ENCODE measurements at regions not wholly inside any gene's neighbourhood (a gene's known extent, or its start where the extent isn't known, plus 50 kb on each side); places are given as distances from the start of the nearest gene placed in this dataset.
A peak's percentile ranks its signal among the peaks of the same experiment; 100 is the strongest.
"Not testable (repeated sequence)": the region's sequence is repeated elsewhere in the genome, so short reads cannot be mapped to it uniquely, and the experiment has no call there.

- DNase-seq (ENCODE audit: low read depth), result no peak
These were observed 405.5 kb upstream of the ADAMTS5 start for GRCh38 chr21:27372381-27372780.

GRCh38 chr21:27371975-27372331 is 405.1 kb upstream of the ADAMTS5 start:
- DNase-seq (ENCODE audit: low read depth), result no peak

- DNase-seq (ENCODE audit: low read depth), result no peak
These were observed 404.5 kb upstream of the ADAMTS5 start for GRCh38 chr21:27371115-27371974.

GRCh38 chr21:27369978-27370571 is 403.2 kb upstream of the ADAMTS5 start:
- DNase-seq (ENCODE audit: low read depth), result no peak

GRCh38 chr21:27369234-27369633 is 402.3 kb upstream of the ADAMTS5 start:
- no peak for DNase-seq (ENCODE audit: low read depth)

GRCh38 chr21:27366646-27367235 is 399.9 kb upstream of the ADAMTS5 start:
- no peak for DNase-seq (ENCODE audit: low read depth)

GRCh38 chr21:27366036-27366435 is 399.1 kb upstream of the ADAMTS5 start:
- no peak for DNase-seq (ENCODE audit: low read depth)

GRCh38 chr21:27365394-27365793 is 398.5 kb upstream of the ADAMTS5 start:
- no peak for DNase-seq (ENCODE audit: low read depth)

GRCh38 chr21:27363719-27364477 is 397.0 kb upstream of the ADAMTS5 start:
- no peak for DNase-seq (ENCODE audit: low read depth)

- DNase-seq (ENCODE audit: low read depth), result no peak
These were observed 395.4 kb upstream of the ADAMTS5 start for GRCh38 chr21:27362249-27362648.

- no peak for DNase-seq (ENCODE audit: low read depth)
These were observed 392.3 kb upstream of the ADAMTS5 start for GRCh38 chr21:27359141-27359540.

GRCh38 chr21:27352885-27353284 is 386.0 kb upstream of the ADAMTS5 start:
- DNase-seq (ENCODE audit: low read depth), result no peak

GRCh38 chr21:27346041-27346448 is 379.2 kb upstream of the ADAMTS5 start:
- peak; percentile 22 for DNase-seq (ENCODE audit: low read depth)

GRCh38 chr21:27339902-27340301 is 373.0 kb upstream of the ADAMTS5 start:
- DNase-seq (ENCODE audit: low read depth), result peak; percentile 25

- not testable (repeated sequence) for DNase-seq (ENCODE audit: low read depth)
These were observed 371.1 kb upstream of the ADAMTS5 start for GRCh38 chr21:27338007-27338406.

GRCh38 chr21:27333096-27333495 is 366.2 kb upstream of the ADAMTS5 start:
- no peak for DNase-seq (ENCODE audit: low read depth)

- no peak for DNase-seq (ENCODE audit: low read depth)
These were observed 362.5 kb upstream of the ADAMTS5 start for GRCh38 chr21:27329255-27329851.

- no peak for DNase-seq (ENCODE audit: low read depth)
These were observed 359.4 kb upstream of the ADAMTS5 start for GRCh38 chr21:27326301-27326700.

- no peak for DNase-seq (ENCODE audit: low read depth)
These were observed 356.4 kb upstream of the ADAMTS5 start for GRCh38 chr21:27323331-27323730.

GRCh38 chr21:27321791-27322190 is 354.9 kb upstream of the ADAMTS5 start:
- DNase-seq (ENCODE audit: low read depth), result no peak

GRCh38 chr21:27320868-27321267 is 354.0 kb upstream of the ADAMTS5 start:
- DNase-seq (ENCODE audit: low read depth), result no peak

GRCh38 chr21:27317601-27318000 is 350.7 kb upstream of the ADAMTS5 start:
- DNase-seq (ENCODE audit: low read depth), result not testable (repeated sequence)

All from stromal cell of bone marrow (primary cell).